ENCODE measurements at regions not wholly inside any gene's neighbourhood (a gene's known extent, or its start where the extent isn't known, plus 50 kb on each side); places are given as distances from the start of the nearest gene placed in this dataset.
"Not testable (repeated sequence)": the region's sequence is repeated elsewhere in the genome, so short reads cannot be mapped to it uniquely, and the experiment has no call there.

- peak; percentile 15 for DNase-seq (ENCODE audit: low read depth)
Observed at GRCh38 chr6:96743496-96743895, 93.8 kb downstream of the GPR63 start.

- no peak for DNase-seq (ENCODE audit: low read depth)
Observed at GRCh38 chr6:96742702-96743101, 94.6 kb downstream of the GPR63 start.

DNA sequence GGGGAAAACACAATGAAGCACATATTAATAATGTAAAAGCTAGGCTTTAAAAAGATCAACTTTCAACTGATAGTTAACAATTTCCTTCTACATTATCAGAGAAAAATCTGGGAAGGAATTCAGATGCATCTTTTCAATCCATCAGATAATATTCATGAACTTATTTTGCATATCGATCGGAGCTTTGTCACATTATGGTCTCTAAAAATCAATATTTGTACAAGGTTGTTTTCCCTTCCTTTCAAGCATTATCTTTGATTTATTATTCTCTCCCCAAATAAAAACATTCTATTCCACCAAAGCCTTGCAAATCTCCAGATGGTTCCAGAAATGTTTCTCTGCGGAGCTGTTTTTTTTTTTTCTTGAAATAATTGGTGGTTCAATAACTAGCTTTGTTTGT, 101.9 kb downstream of the GPR63 start:
- DNase-seq (ENCODE audit: low read depth): no peak

DNA sequence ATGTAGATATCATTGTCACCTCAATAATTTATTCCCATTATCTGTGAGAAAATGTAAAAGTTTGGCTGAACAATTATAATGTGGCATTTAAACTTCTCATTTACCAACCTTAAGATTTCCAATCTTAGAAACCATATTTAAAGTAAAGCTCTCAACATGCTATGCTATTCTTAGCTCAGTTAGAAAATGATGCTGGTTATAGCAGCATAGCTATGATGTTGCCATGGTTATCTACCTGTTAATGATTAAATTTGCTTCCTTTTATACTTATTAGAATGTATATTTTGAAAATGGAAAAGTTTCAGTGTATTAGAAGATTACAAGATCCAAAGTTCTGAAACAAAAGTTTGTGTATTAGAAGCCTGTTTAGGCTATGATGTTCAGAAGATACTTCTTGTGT, 110.1 kb downstream of the GPR63 start:
- DNase-seq (ENCODE audit: low read depth): no peak

DNA sequence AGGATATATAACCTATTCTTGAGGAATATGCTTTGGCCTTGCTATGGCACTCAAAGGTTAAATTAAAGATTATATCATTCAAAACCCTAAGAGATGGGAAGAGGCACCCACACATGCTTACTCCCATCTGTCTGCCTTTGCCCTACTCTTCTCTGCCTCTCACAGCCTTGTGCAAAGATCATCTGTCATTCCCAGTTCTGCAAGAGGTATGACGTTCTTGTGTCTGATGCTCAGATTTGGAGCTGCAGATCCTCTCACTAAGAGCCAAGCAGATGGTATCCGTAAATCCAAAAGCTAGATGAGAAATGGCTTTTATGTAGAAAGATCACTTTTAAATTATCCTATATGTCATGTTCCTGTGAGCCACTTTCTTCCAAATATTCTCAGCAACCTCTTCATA, 112.0 kb downstream of the GPR63 start:
- no peak for DNase-seq (ENCODE audit: low read depth)

DNA sequence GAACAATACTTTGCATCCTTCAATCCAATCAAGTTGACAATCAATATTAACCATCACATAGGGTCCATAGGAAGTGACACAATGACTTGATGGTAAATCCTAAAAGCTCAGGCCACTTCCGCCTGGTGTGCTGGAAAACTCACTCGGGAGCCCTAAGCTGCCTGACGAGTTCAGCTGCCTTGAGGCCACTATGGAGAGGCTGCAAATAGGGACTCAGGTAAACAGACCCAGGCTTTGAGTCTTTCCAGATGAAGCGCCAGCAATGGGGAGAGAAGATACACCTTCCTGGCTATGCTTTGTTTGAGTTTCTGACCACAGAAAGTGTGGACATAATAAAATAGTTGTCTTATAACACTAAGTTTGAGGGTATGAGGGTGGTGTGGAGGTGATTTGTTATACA, 112.6 kb downstream of the GPR63 start:
- DNase-seq (ENCODE audit: low read depth): no peak

DNA sequence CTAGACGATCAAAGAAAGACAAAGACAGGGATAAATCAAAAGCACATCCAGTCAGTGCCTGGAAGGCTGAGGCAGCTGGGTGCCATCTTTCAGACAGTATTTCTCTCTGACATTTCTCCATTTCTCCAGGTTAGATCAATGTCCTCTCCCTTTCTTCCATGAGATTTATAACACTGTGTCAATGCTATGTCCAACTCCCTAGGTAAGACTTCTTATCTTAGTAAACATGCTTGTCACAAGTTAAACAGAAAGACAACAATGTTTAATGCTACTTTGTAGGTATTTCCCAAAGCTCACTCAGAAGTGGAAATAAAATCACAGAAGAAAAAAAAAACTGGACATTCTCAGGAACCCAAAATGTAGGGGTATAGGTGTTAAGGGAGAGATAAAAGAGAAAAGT, 113.9 kb downstream of the GPR63 start:
- DNase-seq (ENCODE audit: low read depth): no peak

DNA sequence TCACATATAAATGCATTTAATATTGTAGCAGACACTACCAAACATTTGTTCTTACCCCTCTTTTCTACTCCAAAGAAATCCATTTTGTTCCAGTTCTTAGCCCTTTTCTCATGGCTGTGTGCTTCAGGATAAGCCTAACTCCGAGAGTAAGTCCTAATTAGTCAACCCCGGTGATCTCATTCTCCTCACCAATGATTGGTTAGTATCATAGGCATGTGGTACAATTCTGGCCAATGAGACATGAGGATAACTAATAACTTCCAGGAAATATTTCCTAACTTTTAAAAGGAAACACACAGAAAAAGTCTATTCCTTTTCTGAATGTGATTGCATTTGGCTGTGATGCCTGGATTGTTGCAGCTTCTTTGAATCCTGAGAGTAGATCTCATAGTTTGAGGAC, 116.0 kb downstream of the GPR63 start:
- DNase-seq (ENCODE audit: low read depth): peak; percentile 16

- DNase-seq (ENCODE audit: low read depth): no peak
Observed at GRCh38 chr6:96716221-96716620, 121.1 kb downstream of the GPR63 start.

GRCh38 chr6:96715608-96716007, 121.7 kb downstream of the GPR63 start:
- DNase-seq (ENCODE audit: low read depth): no peak

GRCh38 chr6:96704713-96705112, 132.6 kb downstream of the GPR63 start:
- peak; percentile 48 for DNase-seq (ENCODE audit: low read depth)

- no peak for DNase-seq (ENCODE audit: low read depth)
Observed at GRCh38 chr6:96702626-96703025, 134.7 kb downstream of the GPR63 start.

DNA sequence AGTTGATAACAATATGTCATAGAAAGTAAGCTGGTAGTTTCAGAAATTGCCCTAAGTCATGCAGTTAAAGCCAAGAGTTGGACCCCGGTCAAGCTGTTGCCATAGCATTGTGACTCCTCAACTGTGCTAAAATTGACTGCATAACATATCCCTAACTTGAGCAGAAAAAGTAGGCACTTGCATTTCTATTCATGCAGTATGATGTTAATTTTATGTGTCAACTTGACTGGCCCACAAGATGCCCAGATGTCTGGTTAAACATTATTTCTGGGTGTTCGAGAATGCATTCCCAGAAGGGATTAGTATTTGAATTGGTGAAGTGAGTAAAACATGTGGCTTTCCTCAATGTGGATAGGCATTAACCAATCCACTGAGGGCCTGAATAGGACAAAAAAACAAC, 136.4 kb downstream of the GPR63 start:
- no peak for DNase-seq (ENCODE audit: low read depth)

DNA sequence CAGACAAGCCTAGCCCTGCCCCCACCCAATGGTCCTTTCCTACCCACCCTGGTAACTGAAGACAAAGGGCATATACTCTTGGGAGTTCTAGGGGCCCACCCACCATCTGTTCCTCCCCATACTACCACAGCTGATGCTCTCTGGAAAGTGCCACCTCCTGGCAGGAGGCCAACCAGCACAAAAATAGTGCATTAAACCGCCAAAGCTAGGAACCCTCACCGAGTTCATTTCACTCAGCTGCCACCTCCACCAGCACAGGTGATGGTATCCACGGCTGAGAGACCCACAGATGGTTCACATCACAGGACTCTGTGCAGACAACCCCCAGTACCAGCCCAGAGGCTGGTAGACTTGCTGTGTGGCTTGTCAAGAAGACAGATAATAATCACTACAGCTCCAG, 131.5 kb downstream of the FHL5 start:
- DNase-seq (ENCODE audit: low read depth): not testable (repeated sequence)

DNA sequence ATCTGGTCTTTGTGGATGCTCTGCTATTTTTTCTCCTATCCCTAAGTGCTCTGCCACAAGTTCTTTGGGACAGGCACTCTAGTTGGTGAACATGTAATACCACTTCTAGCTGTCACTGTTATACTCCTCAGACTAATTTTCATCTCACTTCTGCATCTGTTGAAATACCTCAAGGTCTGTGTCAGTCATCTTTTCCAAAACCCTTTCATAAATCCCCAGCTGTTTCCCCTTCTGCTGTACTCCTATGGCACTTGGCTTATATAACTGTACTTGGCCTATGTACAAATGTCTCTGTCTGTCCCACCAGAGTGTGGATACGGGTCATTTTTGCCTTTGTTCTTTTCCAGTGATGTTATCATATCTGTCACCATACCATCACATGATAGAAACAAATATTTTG, 124.2 kb downstream of the FHL5 start:
- no peak for DNase-seq (ENCODE audit: low read depth)

- no peak for DNase-seq (ENCODE audit: low read depth)
Observed at GRCh38 chr6:96685702-96686101, 122.8 kb downstream of the FHL5 start.

DNA sequence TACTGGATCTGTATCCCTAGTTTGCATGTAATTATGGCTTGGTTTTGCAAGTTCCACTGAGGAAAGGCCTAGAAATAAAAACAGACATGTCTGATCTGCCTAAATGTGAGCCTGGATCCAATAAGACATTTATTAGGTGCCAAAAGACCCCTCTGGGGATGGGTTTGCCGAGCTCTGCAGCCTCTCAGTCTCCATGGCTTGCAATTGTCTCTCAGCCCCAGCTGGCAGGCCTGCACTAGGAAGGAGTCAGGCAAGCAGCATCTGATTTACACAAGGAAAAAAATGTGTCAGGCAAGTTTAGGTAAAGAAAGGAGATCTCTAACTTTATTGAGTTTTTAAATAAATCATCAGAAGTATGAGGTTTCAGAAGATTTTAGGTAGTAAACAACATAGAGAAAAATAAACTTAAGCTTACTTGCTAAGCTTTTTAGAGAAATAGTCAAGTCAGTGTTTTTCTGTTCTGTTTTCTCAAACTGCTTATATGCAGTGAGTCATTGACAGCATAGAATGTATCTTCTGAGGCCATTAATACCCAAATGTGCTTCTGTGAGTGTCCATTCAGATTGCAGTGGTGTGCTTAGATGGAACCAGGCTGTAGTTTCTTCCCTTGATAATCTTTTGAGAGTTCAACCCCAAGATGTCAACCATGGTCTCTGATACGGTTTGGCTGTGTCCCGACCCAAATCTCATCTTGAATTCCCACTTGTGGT, 121.0 kb downstream of the FHL5 start:
- no peak for DNase-seq (ENCODE audit: low read depth)

- DNase-seq (ENCODE audit: low read depth): no peak
Observed at GRCh38 chr6:96682017-96682416, 119.1 kb downstream of the FHL5 start.

DNA sequence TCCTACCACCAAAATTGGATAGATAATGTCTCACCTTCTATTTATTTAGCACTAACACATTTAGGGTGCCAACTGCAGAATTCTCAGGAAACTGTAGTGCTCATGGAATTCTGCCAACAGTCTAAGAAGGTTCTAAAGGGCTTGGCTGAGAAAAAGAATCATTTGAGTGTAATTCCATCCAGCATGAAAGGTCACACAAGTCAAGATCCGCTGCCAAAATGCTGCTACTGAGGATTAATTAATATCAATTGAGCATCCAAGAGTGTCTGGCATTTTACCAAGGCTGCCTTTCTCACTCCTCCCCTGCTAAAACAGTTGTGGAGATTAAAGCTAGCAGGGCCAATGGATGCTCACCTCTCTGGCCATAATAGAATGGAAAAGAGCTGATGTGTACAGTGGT, 112.7 kb downstream of the FHL5 start:
- no peak for DNase-seq (ENCODE audit: low read depth)

Measured in HT1080 (cell line).